ENCODE measurements at regions not wholly inside any gene's neighbourhood (a gene's known extent, or its start where the extent isn't known, plus 50 kb on each side); places are given as distances from the start of the nearest gene placed in this dataset.
"Not testable (repeated sequence)": the region's sequence is repeated elsewhere in the genome, so short reads cannot be mapped to it uniquely, and the experiment has no call there.

DNA sequence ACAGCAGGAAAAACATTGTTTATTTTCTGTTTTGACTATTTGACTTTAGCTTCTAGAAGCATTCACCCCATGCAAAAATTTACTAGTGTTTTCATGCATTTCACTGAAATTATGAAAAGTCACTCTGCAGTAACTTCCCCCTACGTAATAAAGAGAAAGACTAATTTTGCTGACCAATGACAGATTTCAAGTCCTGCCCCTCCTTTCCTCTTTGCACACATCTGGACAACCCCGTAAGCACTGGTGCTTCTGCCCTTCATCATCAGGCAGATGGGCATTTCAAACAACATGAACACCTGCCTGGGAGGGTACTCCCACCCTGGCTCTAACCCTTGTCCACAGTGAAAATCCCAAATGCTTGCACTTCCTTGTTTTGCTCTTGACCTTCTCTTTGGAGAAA, 815.0 kb upstream of the ID2 start:
- DNase-seq = no peak

DNA sequence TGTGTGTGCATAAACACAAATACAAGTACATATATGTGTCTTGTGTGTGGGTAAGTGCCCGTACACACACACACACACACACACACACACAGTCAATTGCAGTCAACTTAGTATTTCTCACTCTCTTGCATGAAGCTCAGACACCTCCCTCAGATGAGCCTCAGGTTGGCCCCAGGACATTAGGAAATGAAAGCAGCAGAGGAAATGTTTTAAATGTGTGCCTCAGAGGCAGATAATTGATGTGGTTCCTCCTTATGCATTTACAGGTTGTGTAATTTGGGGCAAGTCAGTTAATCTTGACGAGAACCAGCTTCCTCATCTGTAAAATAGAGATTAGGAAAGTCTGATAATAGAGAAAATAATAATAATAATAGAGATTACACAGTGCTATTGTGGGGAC, 814.0 kb upstream of the ID2 start:
- no peak for DNase-seq

DNA sequence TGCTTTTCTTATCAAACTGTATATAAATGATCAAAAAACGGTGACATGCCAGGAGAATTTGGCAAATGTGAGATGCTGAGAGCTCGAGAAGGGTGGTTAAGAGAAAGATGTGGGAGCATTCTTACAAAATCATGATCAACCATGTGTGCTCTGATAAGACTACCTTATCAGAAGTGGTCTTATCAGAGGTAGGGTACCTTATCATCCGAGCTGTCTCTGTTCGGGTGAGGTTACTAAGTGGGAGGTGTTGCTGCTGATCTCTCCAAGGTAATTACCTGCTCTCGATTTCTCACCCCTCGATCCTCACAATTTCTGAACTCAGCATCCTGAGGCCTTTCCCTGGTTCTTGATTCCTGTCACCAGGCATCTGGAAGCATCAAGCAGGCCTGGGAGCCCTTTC, 813.0 kb upstream of the ID2 start:
- DNase-seq = no peak

DNA sequence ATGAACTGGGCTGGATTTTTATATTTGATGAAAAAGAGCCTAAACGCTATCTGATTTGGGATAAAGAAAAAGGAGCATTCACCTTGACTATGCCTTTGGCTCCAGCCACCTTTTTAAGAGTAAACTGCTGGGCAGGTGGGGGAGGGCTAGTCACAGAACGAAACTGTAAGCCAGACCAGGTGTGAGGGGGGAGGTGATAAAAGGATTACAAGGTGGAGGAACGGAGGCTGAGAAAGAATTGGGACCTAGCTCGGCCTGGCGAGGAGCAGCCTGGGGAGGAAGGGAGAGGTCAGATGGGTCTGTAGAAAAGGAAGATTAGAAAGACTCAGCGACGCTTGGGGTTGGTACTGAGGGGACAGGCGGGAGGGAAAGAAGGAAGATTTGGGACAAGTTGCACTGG, 805.4 kb upstream of the ID2 start:
- DNase-seq = not testable (repeated sequence)

DNA sequence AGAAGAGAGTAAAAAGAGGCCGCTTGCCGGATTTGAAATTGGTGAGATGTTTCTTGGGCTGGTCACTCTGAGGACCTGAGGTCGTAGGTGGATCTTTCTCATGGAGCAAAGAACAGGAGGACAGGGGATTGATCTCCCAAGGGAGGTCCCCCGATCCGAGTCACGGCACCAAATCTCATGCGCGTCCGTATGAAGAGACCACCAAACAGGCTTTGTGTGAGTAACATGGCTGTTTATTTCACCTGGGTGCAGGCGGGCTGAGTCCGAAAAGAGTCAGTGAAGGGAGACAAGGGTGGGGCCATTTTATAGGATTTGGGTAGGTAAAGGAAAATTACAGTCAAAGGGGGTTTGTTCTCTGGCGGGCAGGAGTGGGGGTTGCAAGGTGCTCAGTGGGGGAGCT, 803.6 kb upstream of the ID2 start:
- DNase-seq = not testable (repeated sequence)

DNA sequence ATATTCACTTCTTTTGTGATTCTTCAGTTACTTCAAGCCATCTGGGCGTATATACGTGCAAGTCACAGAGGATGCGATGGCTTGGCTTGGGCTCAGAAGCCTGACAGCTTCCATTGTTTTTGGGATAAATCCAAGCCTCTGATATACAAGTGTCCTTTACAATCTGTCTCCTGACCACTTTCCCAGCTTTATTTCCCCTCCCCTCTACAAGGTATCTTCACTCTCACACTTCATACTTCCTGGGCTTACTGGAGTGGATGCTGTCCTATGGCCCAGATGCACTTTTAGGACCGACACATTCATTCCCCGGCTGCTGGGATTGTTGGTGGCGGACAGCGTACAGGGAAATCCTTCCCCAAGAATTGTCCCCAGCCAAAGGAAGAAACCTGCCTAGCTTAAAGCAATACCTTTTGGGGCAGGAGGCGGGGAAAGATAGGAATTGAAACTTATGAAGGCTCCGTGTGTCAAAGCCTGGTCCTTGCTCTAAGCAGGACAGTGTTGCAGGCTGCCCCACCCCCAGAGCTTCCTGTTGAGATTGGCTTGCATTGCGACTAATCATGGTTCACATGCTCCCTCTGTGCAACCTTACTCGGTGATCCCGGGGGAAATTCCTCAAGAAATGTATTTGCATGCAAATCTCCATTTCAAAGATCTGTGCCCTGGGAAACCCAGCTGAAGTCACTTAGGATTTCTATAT, 802.9 kb upstream of the ID2 start:
- DNase-seq = no peak

DNA sequence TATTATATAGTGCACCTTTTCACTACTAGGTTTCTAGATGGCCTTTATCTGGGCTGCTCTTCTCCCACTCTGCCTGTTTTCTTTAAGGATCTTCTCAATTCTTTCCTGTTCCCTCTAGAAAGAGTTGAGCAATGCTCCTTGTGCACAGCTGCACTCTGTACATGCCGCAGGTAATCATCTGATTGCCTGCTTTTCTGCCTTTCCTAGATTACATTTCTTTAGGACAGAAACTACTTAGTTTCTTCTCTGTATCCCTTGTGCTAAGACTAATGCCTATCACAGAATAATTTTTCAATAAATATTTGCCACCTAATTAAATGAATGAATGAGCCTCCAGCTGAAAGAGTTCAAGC, 802.4 kb upstream of the ID2 start:
- DNase-seq = no peak

DNA sequence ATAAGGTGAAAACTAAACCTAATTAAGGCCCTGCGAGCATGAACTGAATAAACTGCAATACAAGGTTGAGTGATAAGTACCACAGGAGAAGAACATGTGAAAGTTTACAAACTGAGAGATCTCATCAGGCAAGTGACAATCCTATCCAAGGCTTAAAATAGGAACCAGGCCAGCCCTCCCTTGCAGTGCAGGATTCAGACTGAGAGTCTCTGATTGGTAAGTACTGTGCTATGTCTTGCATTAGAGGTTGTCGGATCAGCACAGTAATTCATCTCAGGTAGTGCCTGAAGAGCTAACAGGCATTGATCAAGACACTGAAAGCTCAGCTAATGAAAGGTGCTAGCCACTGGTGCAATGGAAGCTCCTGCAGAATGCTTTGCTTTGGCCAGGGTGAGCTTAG, 801.7 kb upstream of the ID2 start:
- DNase-seq = no peak

DNA sequence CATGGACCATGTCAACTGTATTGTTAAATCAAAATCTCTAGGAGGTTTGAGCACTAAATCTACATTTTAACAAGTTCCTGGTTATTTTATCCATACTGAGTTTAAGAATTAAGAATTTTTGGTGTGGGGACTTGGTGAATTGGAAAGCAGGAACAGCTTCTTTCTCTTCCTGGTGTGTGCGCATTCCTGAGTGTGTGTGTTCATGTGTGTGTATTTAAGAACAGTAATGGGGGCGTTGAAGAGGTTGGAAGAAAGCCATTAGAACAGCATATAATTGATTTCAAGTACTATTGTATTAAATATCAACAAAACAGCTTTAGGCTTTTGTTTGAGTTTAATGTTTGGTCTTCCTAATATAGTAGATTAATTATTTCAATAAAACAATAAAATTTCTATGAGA, 801.3 kb upstream of the ID2 start:
- no peak for DNase-seq

DNA sequence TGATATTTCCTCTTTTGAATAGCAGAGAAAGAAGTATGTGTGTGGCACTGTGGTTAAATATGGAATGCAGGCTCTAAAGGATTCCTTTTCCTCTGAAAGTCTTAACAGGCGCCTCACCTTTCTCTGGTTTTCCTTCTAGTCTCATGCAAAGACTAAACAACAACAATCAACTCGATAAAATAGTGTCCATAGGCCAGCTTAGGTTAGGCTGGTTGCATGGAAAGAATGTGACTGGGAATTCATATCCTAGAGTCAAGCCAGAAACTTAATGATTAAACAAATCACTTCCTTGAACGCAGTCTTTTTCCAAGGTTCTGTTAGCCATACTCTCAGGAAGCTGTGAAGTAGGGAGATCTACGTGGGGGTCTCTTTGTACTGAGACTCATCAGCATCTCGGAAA, 800.8 kb upstream of the ID2 start:
- no peak for DNase-seq

DNA sequence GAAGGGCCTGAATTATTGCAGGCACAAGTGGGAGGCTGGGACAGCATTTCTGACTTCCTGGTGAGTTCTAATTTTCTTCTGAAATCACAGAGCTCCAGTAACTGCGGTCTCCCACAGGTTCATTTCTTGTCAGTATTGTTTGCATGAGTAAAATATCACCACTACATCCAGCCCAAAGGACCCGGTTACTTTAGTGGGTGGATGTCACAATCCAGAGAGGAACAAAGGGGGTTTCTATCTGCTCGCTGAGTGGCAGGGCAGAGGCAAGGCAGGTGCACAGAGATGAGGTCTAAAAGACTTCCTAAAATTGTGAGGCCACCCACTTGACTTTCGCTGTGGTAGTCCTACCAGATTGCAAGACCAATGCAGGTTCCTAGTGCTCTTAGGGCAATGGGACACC, 800.4 kb upstream of the ID2 start:
- DNase-seq = no peak

DNA sequence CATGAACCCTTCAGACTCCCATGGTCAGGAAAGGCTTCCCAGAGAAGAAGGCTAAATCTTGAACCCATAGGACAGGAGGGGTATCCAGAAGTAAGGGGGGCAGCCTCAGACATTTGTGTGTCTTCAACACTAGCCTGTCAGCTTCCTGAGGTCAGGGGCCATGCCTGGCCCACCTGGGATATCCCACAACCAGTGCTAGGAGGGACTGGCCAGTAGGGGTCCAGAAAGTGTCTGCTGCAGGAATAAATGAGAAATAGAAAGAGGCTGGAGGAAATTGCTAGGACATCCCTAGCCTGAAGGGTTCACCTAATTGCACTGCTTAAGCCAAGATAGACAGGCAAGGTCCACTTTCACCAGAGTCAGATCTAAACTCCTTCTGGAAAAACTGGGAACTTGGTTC, 799.6 kb upstream of the ID2 start:
- DNase-seq = no peak

DNA sequence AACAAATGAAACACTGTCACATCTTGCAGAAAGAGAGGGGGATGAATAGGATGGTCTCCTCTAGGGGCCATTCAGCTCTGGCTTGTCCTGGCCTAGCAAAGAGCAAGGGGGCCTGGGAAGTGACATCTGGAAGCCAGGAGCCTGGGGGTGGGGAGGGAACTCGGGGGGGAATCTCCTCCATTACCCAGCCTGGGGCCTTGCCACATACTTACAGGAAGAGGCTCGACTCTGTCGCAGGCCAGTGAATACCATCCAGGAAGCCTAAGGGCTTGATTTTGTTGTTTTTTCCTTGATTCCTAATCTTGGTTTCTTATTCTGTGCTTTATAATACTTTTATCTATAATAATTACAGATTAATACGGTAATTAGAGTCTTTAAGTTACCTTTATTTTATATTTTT, 797.5 kb upstream of the ID2 start:
- no peak for DNase-seq

DNA sequence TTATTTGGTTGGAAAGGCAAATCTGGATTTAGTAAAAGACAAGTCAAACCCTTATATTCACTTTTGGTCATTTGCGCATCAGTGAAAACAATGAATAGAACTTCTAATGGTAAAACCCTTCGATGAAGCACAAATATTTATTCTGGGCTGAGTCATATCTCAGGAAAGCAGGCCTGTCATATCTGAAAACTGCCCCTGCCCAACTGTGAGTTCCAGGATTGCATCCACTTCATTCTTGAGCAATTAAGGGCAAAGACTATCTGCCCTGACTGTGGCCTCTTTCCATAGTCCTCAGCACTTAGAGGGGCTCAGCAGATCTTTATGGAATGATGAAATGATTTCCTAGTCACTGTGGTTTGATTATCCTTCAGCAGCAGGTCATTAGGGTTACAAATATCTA, 795.2 kb upstream of the ID2 start:
- no peak for DNase-seq

DNA sequence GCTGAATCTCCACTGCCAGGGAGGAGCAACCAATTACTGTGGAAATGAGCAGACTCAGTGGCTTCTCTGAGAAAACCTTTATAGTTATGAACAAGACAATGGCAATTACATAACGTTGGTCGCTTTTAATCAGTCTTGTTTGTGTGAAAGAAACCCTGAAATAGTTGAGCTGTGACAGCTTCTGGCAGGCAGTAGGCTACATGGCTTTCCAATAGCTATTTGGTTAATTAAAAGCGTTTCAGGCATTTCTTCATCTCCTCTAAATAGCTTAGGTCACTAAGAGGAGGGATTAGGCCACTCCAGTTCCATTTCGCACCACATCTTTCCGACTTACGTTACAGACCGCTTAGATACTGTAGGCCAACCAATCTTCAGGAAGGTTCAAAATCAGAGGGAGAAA, 794.4 kb upstream of the ID2 start:
- DNase-seq = no peak

DNA sequence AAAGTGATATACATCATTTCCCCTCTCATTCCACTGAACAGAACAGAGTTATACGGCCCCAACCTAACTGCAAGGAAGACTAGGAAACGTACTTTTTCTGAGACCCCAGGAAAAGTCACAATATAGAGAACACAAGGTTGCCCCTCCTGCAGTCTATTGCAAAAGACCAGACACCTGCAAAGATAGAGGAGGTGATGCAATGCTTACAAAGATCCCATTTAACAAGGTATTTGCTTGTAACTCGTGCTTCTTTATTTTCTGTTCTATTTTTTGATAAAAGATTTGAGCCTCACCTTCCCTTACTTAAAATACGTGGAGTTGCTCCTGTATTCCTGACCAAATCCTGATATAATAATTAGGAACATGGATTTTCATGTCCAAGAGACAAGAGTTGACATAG, 793.0 kb upstream of the ID2 start:
- no peak for DNase-seq

DNA sequence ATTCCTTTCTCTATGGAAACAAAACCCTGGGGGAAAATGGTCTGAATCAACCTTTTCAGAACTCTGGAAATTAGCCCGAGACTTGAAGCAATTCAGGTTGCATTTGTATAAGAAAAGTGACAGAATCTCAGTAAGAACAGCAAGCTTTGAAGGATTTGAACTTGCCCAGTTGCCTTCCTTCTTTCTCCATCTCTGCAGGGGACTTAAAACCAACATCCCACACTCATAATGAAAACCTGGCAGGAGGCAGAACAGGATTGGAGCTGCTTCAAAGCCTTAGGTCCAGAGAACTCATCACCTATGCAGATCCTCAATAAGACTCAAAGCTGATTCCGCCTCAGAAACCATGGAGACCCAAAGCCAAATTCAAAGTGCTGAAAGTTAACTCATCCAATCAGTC, 790.5 kb upstream of the ID2 start:
- no peak for DNase-seq

DNA sequence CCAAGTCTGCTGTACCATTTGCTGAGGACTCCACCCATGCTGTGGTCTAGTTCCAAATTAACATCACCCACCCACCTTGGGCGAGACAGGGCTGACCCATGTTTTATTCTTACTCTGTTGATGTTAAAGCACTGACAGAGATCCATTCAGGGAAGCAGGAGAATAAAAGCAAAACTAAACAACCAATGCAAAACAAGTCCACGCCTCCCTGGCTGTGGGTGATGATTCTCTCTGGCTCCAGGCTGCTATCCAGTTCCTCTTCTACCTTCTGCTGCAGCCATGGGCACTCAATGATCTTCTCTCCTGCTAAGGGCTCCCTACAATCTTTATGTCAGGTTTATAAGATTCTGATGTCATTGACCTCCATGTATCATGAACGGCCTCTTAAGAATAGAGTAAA, 786.6 kb upstream of the ID2 start:
- no peak for DNase-seq

DNA sequence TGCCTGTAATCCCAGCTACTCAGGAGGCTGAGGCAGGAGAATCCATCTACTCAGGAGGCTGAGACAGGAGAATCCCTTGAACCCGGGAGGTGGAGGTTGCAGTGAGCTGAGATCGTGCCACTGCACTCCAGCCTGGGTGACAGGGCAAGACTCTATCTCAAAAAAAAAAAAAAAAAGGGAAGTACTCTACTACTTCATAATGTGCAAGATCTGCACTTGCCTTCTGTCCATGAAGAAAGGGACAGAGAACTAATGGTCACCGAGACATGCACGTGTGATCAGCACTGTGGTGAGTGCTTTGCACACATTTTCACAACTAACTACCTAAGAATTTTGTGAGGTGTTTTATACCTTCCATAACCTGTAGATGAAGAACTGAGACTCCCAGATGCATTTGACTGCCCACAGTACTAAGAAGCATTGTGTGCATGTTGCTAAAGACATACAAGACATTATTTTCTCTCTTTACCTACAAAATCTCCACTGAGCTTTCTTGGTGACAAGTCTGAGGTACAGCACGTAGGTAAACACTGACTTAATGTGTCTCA, 784.8 kb upstream of the ID2 start:
- no peak for DNase-seq

DNA sequence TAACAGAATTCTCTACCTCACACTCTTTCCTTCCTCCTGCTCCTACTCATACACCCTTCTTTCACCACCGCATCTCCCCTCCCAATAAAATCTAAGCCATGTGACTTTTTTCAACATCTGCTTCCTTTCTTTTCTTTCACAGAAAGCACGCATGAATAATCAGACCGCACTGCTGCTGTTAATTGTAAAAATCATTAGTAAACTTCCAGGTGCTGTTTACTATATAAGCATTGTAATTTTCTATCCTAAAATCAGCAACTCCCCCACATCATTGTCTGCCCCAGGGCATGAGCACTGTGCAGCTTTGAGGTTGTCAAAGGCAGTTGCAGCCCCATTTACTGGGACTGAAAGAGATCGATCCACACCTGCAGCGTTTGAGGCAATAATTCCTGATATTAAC, 782.6 kb upstream of the ID2 start:
- no peak for DNase-seq

DNA sequence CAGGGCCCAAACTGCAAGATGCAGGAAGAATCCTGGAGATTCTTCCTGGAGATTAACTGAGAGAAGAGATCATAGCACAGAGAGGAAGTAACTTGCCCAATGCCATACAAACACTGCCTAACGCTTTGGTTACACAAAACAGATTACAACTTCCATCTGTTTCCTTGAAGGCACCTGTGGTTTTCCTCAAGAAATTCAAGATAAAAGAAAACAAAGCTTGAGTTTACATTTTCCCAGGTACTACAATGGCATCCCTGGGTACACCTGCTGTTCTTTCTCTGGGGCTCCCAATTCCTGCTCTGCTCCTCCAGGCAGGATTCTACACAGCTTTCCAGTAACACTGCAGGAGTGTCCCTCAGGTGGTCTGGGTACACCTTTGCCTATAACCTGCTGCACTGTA, 781.9 kb upstream of the ID2 start:
- DNase-seq = no peak

DNA sequence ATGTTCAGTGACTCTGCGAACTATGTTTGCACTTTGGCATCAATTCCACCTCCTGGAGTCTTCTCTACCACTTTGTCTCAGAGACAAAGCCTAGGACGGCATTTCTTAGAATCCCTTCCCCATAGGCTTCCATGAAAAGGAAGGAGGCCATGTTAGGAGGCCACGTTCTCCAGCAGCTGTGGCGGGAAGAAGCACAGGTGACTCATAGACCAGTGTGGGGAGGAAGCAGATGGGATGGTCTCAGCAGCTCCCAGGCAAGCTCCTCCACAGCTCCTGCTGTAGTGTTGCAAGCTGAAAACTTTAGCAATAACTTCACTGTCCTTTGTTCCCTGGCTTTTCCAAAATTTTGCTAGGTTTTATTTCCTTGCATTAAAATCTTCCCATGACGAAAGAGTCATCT, 781.3 kb upstream of the ID2 start:
- peak; percentile 15 for DNase-seq

DNA sequence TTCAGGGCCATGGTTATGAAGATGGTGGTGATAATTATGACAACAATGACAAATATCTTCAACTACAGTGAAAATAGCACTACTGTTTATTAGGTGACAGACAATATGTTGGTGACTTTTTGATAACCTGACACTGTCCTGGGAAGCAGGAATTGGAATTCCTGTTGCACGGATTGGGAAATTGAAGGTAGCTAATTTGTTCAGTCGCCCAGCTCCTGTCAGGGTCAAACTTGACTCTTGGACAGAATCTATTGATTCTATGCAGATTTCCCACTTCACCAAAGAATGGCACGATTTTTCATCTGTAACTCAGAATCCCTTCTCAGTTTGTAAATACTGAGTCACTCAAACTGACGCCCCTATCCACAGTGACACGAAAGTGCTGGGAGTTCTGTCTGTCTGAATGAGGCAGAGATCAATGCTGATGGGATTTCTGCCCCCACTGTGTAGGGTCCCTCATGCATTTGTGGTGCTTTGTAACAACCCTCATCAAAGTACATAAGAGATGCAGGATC, 779.5 kb upstream of the ID2 start:
- no peak for DNase-seq

DNA sequence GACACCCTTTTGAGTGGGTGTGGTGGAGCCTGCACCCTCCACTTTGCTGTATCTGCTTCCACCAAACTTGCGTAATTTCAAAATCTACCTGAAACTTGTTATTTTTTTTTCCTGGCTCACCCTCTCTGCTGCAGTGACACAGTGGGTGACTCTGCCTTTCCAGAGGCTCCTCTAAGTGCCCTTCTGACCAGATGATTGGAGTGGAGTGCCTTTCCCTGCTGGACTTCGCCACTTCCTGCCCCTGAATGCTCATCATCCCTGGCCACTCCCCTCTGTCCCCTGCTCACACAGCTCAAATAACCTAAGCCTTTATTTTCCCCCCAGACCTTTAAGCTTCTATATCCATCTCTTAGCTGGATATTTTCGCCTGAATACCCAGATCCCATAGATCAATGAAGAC, 777.5 kb upstream of the ID2 start:
- no peak for DNase-seq

DNA sequence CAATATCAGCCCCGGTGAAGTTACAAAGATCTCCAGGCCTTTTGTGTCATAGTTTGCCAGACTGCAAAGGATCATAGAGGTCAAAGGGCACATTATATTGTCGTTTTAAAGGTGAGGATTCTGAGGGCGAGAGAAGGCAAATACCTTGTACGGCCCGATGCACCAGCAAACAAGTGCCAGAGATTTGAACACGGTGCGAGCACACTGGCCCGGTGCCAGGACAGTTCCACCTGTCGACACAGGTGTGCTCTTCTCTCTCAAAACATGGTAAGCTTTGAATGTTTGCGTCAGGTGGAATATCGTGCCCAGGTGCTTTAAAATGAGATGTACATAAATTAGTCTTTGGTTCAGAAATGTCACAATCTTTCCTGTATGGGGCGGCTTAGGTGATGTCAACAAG, 776.1 kb upstream of the ID2 start:
- DNase-seq = no peak

Measured in activated CD4-positive, alpha-beta T cell treated with anti-CD3 and anti-CD28 coated beads, Interleukin-2, amount 50 U/mL, for 16 hours (primary cell).